A673 (cell line): ENCODE measurements at regions not wholly inside any gene's neighbourhood (a gene's known extent, or its start where the extent isn't known, plus 50 kb on each side); places are given as distances from the start of the nearest gene placed in this dataset.

Experiments used
- BruUV-seq: library from RNA; stranded (reverse); fragments of 400-500 nt; replicated peaks from 2 replicates; lab custom pipeline; 2021; lab: Mats Ljungman, UMichigan
- CTCF ChIA-PET: fragments of 300-600 bp; sonication (Branson Sonifier 250); formaldehyde crosslinking; loops from one replicate; lab custom pipeline; 2022; ENCODE audit warnings: antibody characterized with exemption; lab: Charles Lee
- POLR2A ChIA-PET: fragments of 300-600 bp; sonication (Branson Sonifier 250); formaldehyde crosslinking; loops from one replicate; lab custom pipeline; 2022; ENCODE audit warnings: antibody characterized with exemption; ENCODE audit not compliant: low non-redundant PET; lab: Charles Lee
- DNase-seq: peaks from one replicate; pipeline ENCODE4 v3.0.0-alpha.2; 2015; ENCODE audit warnings: low spot score
- H3K27ac ChIP-seq: fragments of 200-600 bp; sonication (generic); 2 replicates; pipeline ENCODE4 v1.5.1; 2016; ENCODE audit warnings: mixed run types, low read depth, mild to moderate bottlenecking, mixed read lengths, antibody characterized with exemption, low read length; ENCODE audit not compliant: poor library complexity, severe bottlenecking
- H3K27me3 ChIP-seq: fragments of 200-600 bp; sonication (generic); replicated peaks from 2 replicates; pipeline ENCODE4 v1.6.1; 2017; ENCODE audit warnings: mixed run types, low read depth, mild to moderate bottlenecking, mixed read lengths, antibody characterized with exemption, low read length; ENCODE audit not compliant: insufficient read depth, poor library complexity
- H3K36me3 ChIP-seq: fragments of 200-600 bp; sonication (generic); 2 replicates; pipeline ENCODE4 v1.6.1; 2016; ENCODE audit warnings: mixed run types, mild to moderate bottlenecking, mixed read lengths, antibody characterized with exemption, low read length; ENCODE audit not compliant: insufficient read depth, poor library complexity, severe bottlenecking
- H3K4me1 ChIP-seq: fragments of 200-600 bp; sonication (generic); 2 replicates; pipeline ENCODE4 v1.6.1; 2017; ENCODE audit warnings: mixed run types, mild to moderate bottlenecking, mixed read lengths, antibody characterized with exemption, low read length; ENCODE audit not compliant: insufficient read depth, poor library complexity, severe bottlenecking
- H3K4me3 ChIP-seq: fragments of 200-600 bp; sonication (generic); 2 replicates; pipeline ENCODE4 v1.5.1; 2016; ENCODE audit warnings: low read depth, mixed run types, mild to moderate bottlenecking, mixed read lengths, low read length; ENCODE audit not compliant: poor library complexity, severe bottlenecking
- H3K9me3 ChIP-seq: fragments of 200-600 bp; sonication (generic); 2 replicates; pipeline ENCODE4 v1.6.1; 2016; ENCODE audit warnings: mixed run types, low read depth, mild to moderate bottlenecking, mixed read lengths, antibody characterized with exemption, low read length; ENCODE audit not compliant: poor library complexity, severe bottlenecking
- CTCF ChIP-seq: fragments of 300-800, 200-600 bp; sonication (generic); conservative IDR thresholded peaks from 2 replicates; pipeline ENCODE4 v1.5.1; 2017; ENCODE audit warnings: low read depth, mild to moderate bottlenecking, antibody characterized with exemption, low read length, moderate library complexity, mixed read lengths
- EZH2 ChIP-seq: fragments of 200-600 bp; sonication (generic); IDR thresholded peaks from 2 replicates; pipeline ENCODE4 v1.6.1; 2017; ENCODE audit warnings: borderline replicate concordance, low read depth, mild to moderate bottlenecking, mixed read lengths, antibody characterized with exemption, low read length; ENCODE audit not compliant: poor library complexity, severe bottlenecking
- intact Hi-C: fragments of 100-400 bp; cut with micrococcal nuclease; formaldehyde crosslinking; loops from one replicate; pipeline ENCODE4 v1.10.0; 2022; ENCODE audit not compliant: unreplicated experiment

GRCh38 chr5:166523206-166523605 is 1768.2 kb upstream of the WWC1 start:
- no peaks in the 10 kb centered on the region for H3K36me3 ChIP-seq
- H3K9me3 ChIP-seq: no peaks in the 10 kb centered on the region
- TF ChIP-seq CTCF (no peak), EZH2 (no peak)
- ChIA-PET CTCF (no interaction called here), POLR2A (no interaction called here)
- peaks cover 4% of the 10 kb centered on the region for H3K27me3 ChIP-seq
- H3K4me1 ChIP-seq: no peaks in the 10 kb centered on the region
- no peak overlapping the region for H3K4me3 ChIP-seq
- DNase-seq: no peak
- no peak overlapping the region for H3K27ac ChIP-seq
- intact Hi-C loops: no loop called here
- no TSS peak for BruUV-seq

DNA sequence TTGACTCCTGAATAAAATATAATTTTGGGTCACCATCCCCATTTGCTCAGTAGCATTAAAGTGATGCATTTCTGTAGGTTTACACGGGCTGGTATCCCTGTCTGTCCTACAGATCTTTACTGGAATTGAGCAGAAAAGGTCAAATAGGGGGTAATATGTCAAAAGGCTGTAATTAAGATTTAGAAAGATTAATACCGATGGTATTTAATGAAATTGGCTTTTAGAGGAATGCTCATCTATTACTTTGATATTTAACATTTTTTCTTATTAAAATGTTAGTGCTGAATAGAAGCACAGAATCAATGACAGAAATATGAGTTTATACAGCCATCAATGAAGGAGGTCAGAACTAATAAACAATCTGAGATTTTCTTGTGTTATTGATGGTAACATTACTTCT is 1762.2 kb upstream of the WWC1 start:
- H3K4me3 ChIP-seq: no peak overlapping the region
- ChIA-PET POLR2A (no interaction called here), CTCF (no interaction called here)
- no peaks in the 10 kb centered on the region for H3K36me3 ChIP-seq
- no peaks in the 10 kb centered on the region for H3K4me1 ChIP-seq
- H3K9me3 ChIP-seq: no peaks in the 10 kb centered on the region
- TF ChIP-seq CTCF (no peak), EZH2 (no peak)
- DNase-seq: no peak
- H3K27ac ChIP-seq: no peak overlapping the region
- peaks cover 4% of the 10 kb centered on the region for H3K27me3 ChIP-seq
- intact Hi-C loops: no loop called here
- no TSS peak for BruUV-seq

DNA sequence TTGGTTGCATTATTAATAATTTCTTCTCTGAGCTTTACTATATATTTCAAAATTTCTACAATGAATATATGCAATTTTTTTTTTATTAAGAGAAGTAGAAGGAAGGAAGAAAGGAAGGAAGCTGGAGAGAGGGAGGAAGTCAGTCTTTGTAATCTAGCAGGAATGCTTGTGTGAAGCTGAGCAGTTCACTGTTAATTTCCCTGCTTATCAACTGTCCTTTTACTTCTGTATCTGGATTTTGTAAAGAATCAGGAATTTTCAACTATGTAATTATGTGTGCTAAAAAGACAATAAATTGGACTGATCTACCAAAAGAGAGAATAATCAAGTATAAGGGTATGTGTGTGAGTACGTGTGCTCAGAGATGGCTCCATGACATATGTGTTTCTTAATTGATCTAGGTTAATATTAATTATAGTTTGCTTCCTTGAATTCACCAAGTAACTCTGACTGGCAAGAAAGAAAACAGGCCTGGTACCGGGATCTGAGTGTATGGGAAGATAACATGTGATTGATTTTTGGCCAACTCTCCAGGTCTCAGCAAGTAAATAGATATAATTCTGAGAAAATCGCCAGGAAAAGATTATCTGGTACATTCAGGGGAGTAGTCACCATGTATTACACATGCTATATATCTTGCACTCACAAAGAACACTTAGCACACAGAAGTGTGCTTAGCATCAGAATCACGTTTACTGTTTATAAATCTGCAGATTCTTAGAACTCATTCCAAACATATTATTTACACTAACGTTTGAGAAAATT is 1758.8 kb upstream of the WWC1 start:
- TF ChIP-seq EZH2 (no peak), CTCF (no peak)
- no TSS peak for BruUV-seq
- Histone ChIP-seq H3K27me3 (peaks cover under 1% of the 10 kb centered on the region), H3K4me1 (no peaks in the 10 kb centered on the region), H3K9me3 (no peaks in the 10 kb centered on the region), H3K4me3 (no peak overlapping the region), H3K36me3 (no peaks in the 10 kb centered on the region), H3K27ac (no peak overlapping the region)
- no peak for DNase-seq
- ChIA-PET CTCF (no interaction called here), POLR2A (interaction anchor here (0.7 kb wide), 1 partner anchor 104 kb away, joined by 4 read pairs; no protein-coding TSS in a partner anchor)
- intact Hi-C loops: no loop called here
